HL-60/S4 treated with phorbol 12-myristate 13-acetate at 8.2 ng/mL for 4 days and 3 days (cell line): ENCODE measurements at regions not wholly inside any gene's neighbourhood (a gene's known extent, or its start where the extent isn't known, plus 50 kb on each side); places are given as distances from the start of the nearest gene placed in this dataset.
"Not testable (repeated sequence)": the region's sequence is repeated elsewhere in the genome, so short reads cannot be mapped to it uniquely, and the experiment has no call there.

Source experiments
- in situ Hi-C: fragments of 300-500 bp; cut with MboI; formaldehyde crosslinking; loops from 2 replicates; pipeline ENCODE4 v1.15.0; 2022; ENCODE audit warnings: low sequenced_read_pairs

- in situ Hi-C loops: no loop called here
Measured at GRCh38 chr5:67723873-67724272, 491.7 kb upstream of the PIK3R1 start.

DNA sequence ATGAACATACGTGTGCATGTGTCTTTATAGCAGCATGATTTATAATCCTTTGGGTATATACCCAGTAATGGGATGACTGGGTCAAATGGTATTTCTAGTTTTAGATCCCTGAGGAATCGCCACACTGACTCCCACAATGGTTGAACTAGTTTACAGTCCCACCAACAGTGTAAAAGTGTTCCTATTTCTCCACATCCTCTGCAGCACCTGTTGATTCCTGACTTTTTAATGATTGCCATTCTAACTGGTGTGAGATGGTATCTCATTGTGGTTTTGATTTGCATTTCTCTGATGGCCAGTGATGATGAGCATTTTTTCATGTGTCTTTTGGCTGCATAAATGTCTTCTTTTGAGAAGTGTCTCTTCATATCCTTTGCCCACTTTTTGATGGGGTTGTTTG is 493.0 kb upstream of the PIK3R1 start:
- in situ Hi-C loops: not testable (repeated sequence)

GRCh38 chr5:67720162-67720772 is 495.3 kb upstream of the PIK3R1 start:
- in situ Hi-C loops: no loop called here

- in situ Hi-C loops: no loop called here
Measured at GRCh38 chr5:67702008-67702407, 505.4 kb upstream of the CD180 start.

DNA sequence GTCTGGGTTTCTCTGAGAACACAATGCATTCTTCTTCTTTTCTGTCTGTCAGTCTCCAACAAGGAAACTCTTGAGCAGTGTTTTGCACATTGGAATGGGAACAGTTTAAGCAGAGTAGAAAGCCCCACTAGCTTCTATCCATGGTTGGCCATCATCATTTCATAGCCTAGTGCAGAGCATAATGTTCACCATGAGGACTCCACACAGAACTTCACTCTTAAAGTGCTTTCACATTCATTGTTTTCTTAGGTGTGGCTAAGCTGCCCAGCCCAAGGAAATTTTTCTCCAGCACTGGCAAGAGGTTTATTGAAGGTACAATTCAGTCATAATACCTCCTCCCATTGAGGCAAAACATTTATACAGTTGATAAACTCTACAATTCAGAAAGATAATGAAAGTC is 503.0 kb upstream of the CD180 start:
- in situ Hi-C loops: no loop called here

GRCh38 chr5:67696446-67696845 is 499.8 kb upstream of the CD180 start:
- in situ Hi-C loops: no loop called here

DNA sequence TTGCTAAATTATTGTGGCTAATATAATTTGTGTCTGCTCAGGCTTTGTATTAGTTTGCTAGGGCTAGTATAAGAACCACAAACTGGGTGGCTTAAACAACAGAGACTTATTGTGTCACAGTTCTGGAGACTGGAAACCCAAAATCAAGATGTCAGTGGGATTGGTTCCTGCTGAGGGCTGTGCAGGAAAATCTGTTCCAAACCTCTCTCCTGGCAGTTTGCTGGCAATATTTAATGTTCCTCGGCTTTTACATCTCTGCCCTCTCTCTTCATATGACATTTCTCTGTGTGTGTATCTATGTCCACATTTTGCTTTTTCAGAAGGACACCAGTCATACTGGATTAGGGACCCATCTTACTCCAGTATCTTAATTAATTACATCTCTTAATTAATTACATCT is 498.8 kb upstream of the CD180 start:
- in situ Hi-C loops: no loop called here

- in situ Hi-C loops: no loop called here
Measured at GRCh38 chr5:67694810-67695191, 498.2 kb upstream of the CD180 start.

GRCh38 chr5:67693956-67694809 is 497.6 kb upstream of the CD180 start:
- in situ Hi-C loops: no loop called here

DNA sequence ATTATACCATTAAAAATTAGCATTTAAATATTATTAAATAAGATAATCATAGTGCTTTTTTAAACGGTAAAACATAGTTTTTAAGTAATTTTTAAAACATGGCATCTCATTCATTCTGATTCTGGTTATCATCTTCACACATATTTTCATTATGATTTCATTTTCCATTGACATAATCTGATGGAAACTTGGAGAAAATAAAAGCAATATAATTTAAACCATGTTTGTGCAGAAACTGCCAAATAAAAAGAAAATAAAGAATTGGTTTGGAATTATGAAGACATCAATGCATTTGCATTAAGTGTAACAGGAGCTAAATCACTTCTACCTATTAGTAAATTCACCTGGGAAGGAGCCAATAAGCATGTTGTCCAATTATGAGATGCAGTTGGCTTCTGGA is 490.1 kb upstream of the CD180 start:
- in situ Hi-C loops: no loop called here

- in situ Hi-C loops: no loop called here
Measured at GRCh38 chr5:67681703-67682102, 485.1 kb upstream of the CD180 start.

DNA sequence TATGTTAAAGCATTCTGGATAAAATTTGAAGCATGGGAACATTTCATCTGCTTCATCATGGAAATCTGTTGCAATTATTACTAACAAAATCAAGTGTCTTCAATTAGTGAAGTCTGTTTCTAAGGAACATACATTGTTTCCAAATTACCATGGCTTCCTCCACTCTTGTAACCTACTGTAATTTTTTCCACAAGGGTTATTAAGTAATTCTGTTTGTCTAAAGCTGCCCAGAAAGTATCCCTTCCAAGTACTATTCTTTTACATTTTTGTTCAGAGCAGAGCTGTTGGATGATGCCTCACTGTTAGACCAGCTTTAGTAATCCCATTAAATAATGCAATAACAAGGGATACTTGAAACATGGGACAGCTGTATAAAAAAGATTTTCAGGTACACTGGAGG is 483.5 kb upstream of the CD180 start:
- in situ Hi-C loops: no loop called here

DNA sequence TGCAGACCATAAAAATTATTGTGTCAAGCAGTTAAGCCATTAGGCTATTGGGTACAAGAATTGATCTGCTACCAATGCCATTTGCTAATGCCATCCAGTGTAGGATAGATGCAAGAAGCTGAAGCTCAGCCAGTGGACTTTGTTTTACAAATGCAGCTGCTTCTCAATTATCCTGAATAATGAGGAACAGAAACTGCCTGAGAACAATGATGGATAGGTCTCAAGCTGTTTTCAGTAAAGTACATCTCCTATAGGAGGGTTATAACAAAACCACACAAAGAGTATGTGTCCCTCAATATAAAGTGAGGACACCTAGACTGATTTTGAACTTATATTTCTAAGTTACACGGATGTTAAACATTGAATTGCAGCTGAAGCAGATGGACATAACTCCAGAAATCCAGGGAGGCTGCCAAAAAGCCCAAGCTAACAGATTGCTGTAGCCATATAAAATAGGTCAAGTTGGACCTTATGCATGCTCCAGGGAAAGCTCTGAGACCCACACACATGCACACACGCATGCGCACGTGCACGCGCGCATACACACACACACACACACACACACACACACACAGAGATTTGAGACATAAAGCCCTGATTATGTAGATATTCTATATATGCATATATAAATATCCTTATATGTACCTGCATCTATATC is 482.7 kb upstream of the CD180 start:
- in situ Hi-C loops: no loop called here

DNA sequence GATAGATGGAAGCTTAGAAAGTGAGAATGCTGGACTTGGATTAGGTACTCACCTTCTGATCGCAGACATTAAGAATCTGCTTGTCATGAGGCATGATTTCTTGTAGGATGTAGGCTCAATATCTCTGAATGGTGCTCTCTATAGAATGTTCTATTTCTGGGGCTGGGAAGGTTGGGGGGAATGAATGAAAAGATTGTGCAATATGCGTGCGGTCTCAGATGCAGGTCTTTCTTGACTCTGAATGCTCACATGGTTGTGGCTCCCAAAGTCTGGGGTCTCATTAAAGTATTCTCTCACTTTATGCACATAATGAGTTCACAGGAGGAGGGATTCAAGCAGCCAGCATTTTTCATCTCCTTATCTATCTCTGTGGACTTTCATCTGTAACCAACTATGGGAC is 482.0 kb upstream of the CD180 start:
- in situ Hi-C loops: no loop called here

DNA sequence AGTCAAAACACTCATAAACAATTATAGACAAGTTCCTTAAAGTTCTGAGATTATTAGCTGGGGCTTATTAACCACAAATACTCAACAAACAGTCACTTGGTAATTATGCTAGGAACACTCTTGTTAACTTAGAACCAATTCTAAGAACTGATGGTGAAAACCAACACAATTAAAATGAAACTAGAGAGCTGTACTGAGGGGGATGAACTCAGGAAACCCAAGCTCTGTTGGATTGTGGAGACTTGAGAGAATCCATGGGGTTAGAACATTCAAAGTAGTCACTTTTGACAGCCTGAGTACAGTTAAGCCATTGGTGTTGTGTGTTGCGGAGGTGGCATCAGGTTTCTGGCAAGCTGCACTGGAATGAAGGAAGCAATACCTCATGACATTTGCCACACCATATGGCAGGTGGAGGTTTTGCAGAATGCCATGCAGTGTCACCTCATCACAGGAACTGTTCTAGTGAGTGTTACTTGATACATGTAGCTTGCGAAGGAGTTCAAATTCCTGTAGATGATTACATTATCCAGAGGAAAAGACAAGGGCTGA is 480.9 kb upstream of the CD180 start:
- in situ Hi-C loops: no loop called here

GRCh38 chr5:67676863-67677262 is 480.3 kb upstream of the CD180 start:
- in situ Hi-C loops: no loop called here

GRCh38 chr5:67674159-67674655 is 477.6 kb upstream of the CD180 start:
- in situ Hi-C loops: no loop called here

GRCh38 chr5:67673618-67674017 is 477.0 kb upstream of the CD180 start:
- in situ Hi-C loops: no loop called here

- in situ Hi-C loops: no loop called here
Measured at GRCh38 chr5:67673180-67673579, 476.6 kb upstream of the CD180 start.

GRCh38 chr5:67672636-67673035 is 476.0 kb upstream of the CD180 start:
- in situ Hi-C loops: no loop called here

DNA sequence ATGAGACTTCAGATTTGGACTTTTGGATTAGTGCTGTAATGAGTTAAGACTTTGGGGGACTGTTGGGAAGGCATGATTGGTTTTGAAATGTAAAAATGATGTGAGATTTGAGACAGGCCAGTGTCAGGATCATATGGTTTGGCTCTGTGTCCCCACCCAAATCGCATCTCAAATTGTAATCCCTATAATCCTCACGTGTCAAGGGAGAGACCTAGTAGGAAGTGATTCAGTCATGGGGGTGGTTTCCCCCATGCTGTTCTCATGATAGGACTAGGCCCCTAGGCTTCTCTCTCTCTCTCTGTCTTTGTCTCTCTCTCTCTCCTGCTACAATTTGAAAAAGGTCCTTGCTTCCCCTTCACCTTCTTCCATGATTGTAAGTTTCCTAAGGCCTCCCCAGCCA is 473.3 kb upstream of the CD180 start:
- in situ Hi-C loops: no loop called here

DNA sequence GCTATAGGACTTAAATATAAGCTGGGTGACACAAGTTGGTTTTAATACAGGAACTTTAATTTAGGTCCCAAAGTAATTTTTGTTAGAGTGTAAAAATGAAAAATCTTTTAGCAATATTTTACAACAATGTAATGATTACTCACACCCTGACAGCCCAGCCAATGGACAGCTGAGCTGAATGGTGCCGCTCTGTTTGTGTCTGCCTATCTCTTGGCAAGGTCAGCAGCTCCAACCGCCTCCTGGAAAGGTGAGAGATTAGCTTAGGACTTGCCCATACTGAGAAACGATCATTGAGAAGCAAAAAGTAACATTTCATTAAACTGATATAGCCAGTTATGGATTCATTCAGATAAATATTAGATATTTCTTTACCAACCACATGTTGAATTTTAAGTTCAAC is 463.6 kb upstream of the CD180 start:
- in situ Hi-C loops: no loop called here
